HG03175 (cell line): ENCODE measurements at regions not wholly inside any gene's neighbourhood (a gene's known extent, or its start where the extent isn't known, plus 50 kb on each side); places are given as distances from the start of the nearest gene placed in this dataset.

Source experiments
- ATAC-seq: cut with Tn5 transposase; IDR thresholded peaks from one replicate; pipeline ENCODE4 v1.9.1; 2021; ENCODE audit warnings: mild to moderate bottlenecking, moderate library complexity; ENCODE audit not compliant: unreplicated experiment

GRCh38 chr3:187992609-187993008 lies 161.3 kb upstream of the LPP start:
- no peak for ATAC-seq

- ATAC-seq: no peak
These were observed 159.5 kb upstream of the LPP start for GRCh38 chr3:187994221-187995042.

- ATAC-seq: no peak
These were observed 158.9 kb upstream of the LPP start for GRCh38 chr3:187995043-187995400.

GRCh38 chr3:187995667-187996066 lies 158.3 kb upstream of the LPP start:
- ATAC-seq: no peak

DNA sequence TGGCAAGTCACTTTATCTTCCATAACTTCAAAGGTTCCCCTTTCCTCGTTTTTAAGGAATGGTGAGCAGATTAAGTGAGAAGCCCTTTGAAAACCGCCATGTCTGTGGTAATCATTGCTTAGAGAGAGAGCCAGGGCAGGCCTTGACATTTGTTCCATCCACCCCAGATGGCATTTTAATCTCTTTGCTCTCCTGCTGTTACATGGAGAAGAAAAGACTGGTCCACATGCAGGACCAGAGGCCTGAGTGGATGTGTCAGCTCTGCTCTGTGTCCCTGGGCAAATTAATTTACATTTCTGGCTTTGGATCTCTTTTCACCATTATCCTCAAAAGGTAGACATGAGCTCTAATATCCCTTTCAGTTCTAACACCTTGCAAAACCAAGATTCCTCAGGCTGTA lies 157.3 kb upstream of the LPP start:
- no peak for ATAC-seq

DNA sequence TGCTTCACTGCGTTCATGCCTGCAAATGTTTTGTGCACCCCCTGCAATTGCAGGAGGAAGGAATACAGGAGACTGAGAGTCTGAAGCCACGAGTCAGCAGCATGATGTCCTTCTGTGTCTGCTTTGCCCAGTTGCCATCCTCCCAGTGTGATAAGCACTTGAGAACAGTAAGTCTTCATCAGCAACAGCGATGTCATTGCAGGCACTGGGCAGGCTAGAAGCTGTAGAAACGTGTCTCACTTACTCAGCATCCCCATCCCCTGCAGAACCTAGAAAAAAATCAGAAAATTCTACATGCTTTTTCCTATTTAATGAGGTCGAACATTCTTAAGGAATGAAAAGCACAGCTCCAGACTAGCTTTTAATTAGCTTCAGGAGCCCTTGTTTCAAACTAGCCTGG lies 156.5 kb upstream of the LPP start:
- ATAC-seq: no peak

DNA sequence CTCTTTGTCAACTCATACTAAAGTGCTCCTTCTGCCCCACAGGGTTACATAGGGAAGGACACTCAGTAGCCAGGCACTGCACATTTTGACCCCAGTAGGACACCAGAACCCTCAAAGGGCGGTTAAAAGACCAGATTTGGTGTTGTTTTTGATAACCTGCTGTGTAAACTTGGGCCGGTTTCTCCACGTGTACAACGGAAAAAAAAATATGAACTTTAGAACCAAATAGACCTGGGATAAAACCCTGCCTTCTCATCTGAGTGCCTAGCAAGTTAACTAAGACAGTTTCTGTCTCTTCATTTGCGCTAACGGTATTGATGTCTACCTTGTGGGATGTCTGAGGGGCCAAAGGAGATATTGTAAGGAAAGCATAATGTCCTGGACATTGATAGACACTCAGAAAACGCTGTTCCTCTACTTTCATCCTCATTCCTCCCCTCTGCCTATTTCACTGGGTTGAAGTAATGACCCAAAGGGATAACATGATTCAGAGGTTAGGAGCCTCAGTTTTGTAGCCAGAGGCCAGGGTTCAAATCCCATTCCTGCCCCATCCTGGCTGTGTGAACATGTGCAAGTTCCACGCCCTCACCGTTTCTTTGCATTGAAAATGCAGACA lies 155.9 kb upstream of the LPP start:
- no peak for ATAC-seq

- no peak for ATAC-seq
These were observed 155.3 kb upstream of the LPP start for GRCh38 chr3:187998611-187999010.

DNA sequence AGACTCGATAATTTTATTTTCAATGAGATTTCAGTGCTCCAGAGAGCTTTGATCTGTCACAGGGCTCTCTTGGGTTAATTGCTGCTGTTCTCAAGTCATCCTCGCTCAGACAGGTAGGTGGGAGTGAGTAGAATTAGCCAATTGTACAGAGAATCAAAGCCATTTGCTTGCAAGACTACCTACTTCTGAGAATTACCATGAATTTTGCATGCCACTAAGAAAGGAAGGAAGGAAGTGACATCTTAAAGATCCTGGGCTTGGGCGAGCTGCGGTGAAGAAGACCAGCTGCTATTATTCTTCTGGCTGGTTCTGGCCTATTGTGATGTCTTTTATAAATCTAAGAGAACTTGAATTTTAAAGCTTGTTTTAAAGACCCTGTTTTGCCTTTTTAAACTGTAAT lies 154.1 kb upstream of the LPP start:
- no peak for ATAC-seq

GRCh38 chr3:188000361-188000861 lies 153.5 kb upstream of the LPP start:
- ATAC-seq: no peak

GRCh38 chr3:188001093-188001492 lies 152.9 kb upstream of the LPP start:
- no peak for ATAC-seq

GRCh38 chr3:188001926-188002325 lies 152.0 kb upstream of the LPP start:
- ATAC-seq: no peak

GRCh38 chr3:188002626-188003138 lies 151.3 kb upstream of the LPP start:
- no peak for ATAC-seq

GRCh38 chr3:188003188-188004171 lies 150.5 kb upstream of the LPP start:
- no peak for ATAC-seq

- no peak for ATAC-seq
These were observed 147.1 kb upstream of the LPP start for GRCh38 chr3:188006726-188007393.

DNA sequence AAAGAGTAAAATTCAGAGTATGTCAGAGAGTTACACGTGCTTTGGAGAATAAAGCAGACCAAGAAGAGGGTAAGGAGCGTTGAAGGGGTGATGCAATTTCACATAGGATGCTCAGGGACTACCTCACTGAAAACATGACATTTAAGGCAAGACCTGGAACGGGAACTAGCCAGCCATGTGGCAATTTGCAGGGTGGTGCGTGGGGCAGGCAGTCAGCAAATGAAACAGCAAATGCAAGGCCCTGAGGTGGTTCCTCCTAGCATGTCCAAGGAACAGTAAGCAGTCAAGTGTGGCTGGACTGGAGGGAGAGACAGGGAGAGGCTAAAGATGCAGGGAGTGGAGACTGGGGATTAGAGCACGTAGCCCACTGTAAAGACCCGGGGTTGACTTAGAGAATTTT lies 146.1 kb upstream of the LPP start:
- ATAC-seq: no peak

DNA sequence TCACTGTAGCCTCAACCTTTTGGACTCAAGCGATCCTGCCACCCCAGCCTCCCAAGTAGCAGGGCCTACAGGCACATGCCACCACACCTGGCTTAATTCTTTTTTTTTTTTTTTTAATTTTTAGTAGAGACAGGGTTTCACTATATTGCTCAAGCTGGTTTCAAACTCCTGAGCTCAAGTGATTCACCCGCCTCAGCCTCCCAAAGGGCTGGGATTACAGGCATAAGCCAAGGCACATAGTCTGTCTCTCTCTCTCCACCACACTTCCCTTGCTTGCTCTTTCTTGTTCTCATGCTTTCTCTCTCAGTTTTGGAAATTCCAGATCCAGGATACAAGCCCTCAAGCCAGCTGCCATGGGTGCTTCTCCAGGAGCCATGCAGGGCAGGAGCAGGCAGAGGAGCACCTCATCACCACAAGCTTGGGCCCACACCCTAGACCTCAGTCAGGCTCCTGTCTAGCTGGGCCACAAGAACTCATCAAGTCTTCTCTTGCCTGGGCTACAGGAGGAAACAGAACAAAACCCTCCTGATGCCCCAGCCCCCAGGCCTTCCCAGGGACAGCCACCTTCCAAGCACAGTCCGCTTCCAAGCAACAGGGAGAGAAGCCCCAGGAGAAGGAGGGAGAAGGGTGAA lies 145.3 kb upstream of the LPP start:
- ATAC-seq: no peak

DNA sequence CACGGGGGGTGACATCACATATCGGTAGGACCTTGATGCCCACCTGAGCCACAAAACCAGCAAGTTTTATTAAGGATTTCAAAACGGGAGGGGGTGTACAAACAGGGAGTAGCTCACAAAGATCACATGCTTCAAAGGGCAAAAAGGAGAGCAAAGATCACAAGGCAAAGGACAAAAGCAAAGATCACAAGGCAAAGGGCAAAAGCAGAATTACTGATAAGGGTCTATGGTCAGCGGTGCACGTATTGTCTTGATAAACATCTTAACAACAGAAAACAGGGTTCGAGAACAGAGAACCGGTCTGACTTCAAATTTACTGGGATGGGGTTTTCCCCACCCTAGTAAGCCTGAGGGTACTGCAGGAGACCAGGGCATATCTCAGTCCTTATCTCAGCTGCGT lies 143.5 kb upstream of the LPP start:
- ATAC-seq: no peak

- no peak for ATAC-seq
These were observed 134.2 kb upstream of the LPP start for GRCh38 chr3:188019727-188020126.

DNA sequence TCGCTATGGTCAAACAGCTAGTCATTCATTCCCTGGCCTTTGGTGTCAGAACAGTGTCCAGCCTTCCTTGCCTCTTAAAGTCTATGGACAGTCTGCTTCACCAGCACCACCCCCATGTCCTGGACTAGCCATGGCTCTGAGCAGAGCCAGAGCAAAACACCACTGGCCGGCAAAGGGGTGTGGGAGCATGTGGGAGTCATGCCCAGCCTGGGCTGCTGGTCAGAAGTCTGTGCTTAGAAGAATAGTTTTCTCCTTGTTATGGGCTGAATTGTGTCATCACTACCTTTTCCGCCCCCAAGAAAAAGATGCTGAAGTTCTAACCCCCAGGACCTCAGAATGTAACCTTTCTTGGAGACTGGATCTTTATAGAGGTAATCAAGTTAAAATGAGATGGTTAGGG lies 132.9 kb upstream of the LPP start:
- ATAC-seq: no peak
